ENCODE measurements at regions not wholly inside any gene's neighbourhood (a gene's known extent, or its start where the extent isn't known, plus 50 kb on each side); places are given as distances from the start of the nearest gene placed in this dataset.
"Not testable (repeated sequence)": the region's sequence is repeated elsewhere in the genome, so short reads cannot be mapped to it uniquely, and the experiment has no call there.

DNA sequence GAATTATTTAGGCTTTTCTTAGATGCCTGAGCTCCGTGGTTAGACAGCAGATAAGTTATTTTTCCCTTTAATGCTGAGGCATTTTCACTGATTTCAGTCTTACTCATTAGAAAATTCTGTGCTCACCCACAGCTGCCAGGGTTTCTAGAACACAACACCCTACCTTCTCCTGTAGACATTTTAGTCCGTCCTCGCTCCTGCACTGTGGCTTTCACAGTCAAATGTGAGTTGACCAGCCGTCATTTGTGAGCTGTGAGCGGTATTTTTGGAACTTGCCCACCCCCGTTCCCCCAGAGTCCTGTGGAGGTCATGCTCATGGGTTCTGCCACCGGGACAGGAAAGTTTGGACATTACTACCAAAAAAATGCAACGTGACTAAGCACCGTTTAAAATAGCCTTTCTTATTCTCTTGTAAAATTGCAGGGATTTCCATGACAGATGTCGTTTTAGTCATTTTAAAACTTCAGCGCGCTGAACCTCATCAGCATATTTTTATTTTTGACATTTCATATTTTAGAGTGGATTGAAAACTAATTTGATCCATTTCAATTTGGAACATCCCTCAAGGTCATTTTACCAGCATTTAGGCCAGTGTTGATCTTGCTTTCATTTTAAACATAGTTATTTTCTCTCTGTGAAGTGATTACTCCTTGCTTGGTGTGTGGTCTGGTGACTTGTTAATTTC, 249.6 kb upstream of the PLGLB2 start:
- FAIRE-seq: not testable (repeated sequence)

GRCh38 chr2:87498854-87499238, 249.0 kb upstream of the PLGLB2 start:
- FAIRE-seq: not testable (repeated sequence)

GRCh38 chr2:87499860-87500259, 248.0 kb upstream of the PLGLB2 start:
- not testable (repeated sequence) for FAIRE-seq

DNA sequence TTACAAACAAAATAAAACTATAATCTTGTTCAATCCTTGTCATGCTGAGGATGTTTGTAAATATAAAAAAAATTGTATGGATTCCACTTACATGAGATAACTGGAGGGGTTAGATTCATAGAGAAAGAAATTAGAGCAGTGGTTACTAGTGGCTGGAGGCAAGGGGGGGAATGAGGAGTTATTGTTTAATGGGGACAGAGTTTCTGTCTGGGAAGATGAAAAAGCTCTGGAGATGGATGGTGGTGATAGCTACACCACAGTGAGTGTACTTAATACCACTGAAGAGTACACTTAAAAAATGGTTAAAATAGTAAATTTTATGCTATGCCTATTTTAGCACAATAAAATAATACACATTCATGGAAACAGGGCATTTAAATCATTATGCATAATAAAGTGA, 247.5 kb upstream of the PLGLB2 start:
- not testable (repeated sequence) for FAIRE-seq

DNA sequence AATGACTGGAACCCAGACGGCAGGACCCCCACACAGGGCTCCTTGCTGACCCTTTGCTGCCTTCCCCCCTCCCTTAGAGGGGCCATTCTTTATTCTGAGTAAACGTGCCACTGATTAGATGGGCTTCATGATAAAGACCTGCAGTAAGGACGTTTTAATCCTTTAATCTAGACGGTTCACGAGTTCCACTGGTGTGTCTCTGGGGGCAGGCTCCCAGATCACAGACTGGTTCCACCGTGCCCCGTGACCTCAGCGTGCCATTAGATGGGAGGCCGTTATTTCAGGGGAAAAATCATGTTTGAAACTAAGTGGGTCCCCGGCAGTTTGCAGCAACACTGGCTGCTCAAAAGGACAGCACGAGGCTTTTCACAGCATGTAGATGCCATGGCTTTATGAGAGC, 246.9 kb upstream of the PLGLB2 start:
- not testable (repeated sequence) for FAIRE-seq

DNA sequence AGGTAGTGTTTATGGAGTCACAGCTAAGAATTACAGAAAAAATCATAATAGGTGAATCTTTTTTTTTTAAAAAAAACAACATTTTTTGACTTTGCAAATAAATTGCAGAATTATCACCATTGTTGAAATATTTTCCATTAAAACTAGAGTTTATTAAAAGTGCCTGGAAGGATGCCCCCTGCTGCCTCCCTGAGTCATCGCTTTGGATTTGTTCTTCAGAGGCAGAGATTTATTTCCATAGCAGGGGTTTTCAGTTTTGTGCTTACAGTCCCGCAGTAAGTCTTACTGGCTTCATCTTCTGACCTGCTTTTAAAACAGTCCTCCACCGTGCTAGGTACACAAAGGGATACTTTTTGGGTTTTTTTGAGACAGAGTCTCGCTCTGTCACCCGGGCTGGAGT, 244.9 kb upstream of the PLGLB2 start:
- FAIRE-seq: peak; percentile 75

DNA sequence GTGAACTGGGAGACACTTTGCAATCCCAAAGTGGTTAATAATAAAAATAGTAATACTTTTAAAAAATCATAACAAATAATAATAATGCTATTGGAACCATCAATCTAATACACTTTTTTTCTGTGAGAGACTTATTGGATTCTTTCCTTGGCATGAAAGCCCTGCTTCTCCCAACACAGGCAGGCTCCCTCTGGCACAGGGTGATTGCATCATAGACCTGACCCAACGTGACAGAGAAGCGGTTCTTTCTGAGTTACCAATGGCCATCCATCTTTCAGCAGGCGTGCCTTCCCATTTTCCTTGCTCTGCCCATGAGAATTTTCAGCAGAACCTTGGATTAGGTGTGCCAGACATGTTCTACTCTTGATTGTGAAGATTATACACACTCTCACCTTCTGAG, 242.6 kb upstream of the PLGLB2 start:
- not testable (repeated sequence) for FAIRE-seq

DNA sequence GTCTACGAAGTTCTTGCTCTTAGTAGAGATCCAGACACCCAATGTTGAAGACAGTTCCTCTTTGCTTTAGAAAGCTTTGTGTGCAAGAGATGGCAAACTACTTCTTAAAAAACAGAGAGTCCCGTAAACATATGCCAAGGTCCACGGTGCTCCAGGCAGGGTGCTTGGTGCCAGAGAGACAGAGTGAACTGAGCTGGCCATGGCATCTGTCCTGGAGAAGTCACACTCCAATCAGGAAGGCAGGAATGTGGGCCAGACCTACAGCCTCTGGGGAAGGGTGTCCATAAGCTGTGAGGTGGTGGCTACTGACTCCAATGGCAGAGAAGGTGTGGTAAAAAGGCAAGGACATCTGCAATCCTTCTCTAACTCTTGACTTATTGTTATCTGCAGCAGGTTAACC, 242.0 kb upstream of the PLGLB2 start:
- not testable (repeated sequence) for FAIRE-seq

DNA sequence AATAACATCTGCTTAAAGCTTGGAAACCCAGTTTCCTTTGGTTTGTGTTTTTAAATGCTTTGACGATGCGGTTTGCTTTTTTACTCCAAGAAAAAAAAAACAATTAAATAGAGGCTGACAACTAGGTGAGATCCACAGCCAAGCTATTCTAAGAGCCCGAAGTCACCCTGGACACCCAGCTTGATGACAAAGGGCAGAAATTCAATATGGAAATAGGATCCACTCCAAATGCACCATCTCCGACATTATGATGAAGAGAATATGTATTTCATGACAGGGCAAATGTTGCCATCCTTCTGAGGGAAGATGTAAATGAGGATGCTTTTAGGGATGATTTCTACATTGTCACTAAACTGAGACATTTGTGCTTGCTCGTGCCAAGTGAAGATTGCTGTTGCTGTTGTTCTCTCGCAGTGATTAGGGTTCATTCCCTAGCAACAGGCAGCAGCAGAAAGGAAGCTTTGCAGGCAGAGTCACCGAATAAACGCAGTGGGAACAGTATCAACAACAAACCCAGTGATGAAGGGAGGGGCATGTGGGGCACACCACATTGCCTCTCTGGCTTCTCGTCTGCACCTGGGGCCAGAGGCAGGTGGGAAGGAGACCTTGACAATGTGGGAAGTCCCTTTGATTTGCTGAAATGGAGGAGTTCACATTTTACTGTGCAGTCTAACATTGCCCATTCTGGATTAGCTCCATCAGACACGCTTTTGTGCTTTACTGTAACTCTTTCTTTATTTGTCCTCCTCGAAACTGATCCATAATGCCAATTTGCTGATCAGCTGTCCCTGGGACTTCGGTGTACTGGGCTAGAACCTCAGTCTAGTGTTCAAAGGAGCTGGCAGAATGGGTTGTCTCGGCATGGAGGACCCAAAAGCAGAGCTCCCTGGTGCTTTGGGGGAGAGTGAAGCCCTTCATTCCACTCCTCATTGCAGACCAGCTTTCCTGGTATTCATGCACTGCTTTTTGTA, 240.2 kb upstream of the PLGLB2 start:
- not testable (repeated sequence) for FAIRE-seq

DNA sequence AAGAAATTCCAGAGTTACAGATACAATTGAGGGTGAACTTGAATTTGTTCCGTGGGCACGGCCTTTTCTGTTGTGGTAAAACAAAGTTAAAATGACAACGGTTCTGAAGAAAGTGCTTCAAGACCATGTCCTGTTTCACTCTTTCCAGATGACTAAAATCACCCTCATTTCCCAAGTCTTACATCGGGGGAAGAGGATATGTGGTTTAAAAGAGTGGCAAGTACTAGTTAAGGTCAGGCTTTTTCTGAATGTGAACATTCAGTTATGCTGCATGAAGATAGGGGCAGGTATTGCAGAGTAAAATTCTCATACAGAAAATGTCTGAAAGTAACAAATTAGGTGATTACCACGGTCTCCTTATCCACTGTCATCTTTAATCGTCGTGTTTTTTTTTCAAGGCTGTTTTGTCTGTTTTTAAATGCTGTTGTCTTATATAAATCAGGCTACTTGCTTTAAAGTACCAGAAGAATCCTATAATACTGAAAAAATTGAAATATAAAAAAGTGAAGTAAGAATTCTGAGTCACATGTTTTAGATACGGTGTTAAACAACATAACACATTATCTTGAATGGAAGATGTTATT, 236.6 kb upstream of the PLGLB2 start:
- not testable (repeated sequence) for FAIRE-seq

GRCh38 chr2:87512864-87513530, 234.9 kb upstream of the PLGLB2 start:
- FAIRE-seq: peak; percentile 28

DNA sequence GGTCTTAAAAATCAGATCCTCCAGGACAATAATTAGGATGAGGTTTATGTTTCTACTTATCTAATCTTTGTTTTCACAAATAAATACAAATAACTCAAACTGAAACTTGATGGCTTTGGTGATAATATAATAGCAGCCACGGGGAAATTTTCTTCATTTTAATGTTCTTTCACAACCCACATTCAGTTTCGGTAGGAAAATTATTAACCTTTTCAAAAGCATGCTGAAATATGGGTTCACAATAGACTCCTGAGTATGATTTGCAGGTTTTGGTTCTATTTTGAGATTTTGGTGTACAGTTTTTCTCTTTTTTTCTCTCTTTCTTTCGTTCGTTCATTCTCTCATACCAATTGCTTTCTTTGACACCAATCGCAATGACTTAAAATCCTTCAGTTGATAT, 233.9 kb upstream of the PLGLB2 start:
- not testable (repeated sequence) for FAIRE-seq

DNA sequence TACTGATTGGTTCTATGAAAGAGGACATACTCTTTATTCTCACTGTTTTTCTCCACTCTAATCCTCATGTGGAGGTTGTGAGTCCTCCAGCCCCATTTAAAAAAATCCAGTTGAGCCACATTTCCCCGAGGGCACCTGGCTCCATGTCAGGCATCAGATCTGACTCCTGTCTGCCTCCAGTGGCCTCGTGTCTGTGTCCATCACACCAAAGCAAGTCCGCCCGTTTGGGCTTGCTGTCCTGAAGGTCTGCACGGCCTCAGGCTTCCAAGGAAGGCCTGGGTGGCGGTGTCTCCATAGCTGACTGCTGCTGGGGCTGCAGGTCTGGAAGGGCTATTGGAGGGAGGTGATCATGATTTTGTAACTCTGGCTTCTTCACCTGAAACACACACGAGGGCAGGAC, 233.4 kb upstream of the PLGLB2 start:
- not testable (repeated sequence) for FAIRE-seq

- FAIRE-seq: not testable (repeated sequence)
Measured at GRCh38 chr2:87515226-87515625, 232.7 kb upstream of the PLGLB2 start.

DNA sequence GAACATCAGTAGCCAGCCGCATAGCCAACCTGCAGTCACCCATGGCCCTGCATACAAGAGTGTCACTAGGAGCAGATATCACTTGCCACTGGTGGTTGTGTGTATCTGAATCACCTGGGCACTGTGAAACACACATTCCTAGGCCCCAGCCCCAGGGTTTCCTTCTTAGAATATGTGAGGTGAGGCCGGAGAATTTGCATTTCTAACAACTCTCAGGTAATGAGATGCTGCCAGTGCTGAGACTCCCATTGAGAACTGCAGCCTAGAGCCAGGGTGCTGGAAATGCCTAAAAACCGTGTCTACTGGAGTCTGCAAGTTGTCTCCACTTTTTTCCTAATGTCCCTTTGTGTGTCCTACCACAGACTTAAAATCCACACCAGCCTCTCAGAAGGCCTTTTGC, 232.0 kb upstream of the PLGLB2 start:
- FAIRE-seq: not testable (repeated sequence)

GRCh38 chr2:87516369-87516967, 231.4 kb upstream of the PLGLB2 start:
- FAIRE-seq: not testable (repeated sequence)

- FAIRE-seq: not testable (repeated sequence)
Measured at GRCh38 chr2:87517438-87517837, 230.4 kb upstream of the PLGLB2 start.

DNA sequence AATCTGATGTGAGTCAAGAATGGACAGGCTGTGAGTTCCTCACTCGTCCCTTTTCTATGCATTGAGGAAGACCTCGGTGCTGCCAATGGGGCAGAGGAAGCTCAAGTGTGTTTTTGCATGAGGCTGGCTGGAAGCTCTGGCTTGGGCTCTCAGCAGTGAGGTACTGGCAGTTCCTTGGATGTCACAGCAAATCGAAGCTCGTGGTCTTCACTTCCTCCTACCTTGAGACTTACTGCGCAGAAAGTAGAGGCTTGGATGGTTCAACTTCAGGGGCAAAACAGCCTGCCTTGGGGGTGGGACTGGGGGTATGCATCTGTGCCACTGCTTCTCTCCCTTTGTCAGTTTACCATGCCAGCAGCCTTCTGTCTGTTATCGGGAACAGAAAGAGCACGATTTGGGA, 229.8 kb upstream of the PLGLB2 start:
- not testable (repeated sequence) for FAIRE-seq

- not testable (repeated sequence) for FAIRE-seq
Measured at GRCh38 chr2:87518547-87518946, 229.3 kb upstream of the PLGLB2 start.

DNA sequence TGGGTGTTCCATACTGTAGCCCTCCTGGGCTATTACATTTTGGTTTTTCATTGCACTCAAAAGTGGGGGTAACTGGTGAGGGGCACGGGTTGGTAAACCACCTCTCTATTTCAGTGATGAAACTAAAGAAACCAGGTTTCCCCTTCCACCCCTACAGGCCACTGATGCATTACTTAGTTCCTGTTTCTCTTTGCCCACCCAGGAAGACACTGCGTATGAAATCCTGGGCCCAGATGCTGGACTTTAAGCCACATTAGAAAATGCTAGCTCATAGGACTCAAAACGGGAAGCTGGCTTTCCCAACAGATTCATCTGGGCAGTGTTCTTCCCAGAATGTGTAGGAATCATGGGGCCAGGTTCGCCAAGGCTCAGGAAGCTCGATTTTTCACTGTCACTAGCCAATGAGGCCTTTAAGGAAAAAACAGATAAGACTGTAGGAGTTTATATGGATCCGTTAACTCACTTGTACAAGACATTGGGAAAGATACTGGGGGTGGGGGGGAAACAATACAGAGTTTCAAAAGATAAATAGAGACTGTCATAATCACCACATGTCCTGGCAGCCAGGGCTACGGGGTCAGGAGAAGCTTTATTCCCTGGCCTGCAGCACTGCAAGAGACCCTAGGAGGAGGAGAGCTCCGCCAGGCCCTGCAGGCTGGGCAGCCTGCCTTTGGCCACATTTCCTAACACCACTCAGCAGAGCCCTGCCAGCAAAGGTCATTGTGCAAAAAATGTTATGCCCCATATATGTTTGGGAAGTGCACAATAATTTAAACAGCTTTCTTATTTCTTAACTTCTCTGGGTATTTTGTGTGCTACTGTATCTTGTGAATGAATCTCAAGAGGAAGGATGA, 228.5 kb upstream of the PLGLB2 start:
- not testable (repeated sequence) for FAIRE-seq

GRCh38 chr2:87521057-87521456, 226.8 kb upstream of the PLGLB2 start:
- FAIRE-seq: not testable (repeated sequence)
